ENCODE measurements at regions not wholly inside any gene's neighbourhood (a gene's known extent, or its start where the extent isn't known, plus 50 kb on each side); places are given as distances from the start of the nearest gene placed in this dataset.

GRCh38 chr22:47814474-47814873, 1052.0 kb downstream of the TBC1D22A start:
- DNase-seq (ENCODE audit: low read depth): no peak
- TF ChIP-seq MAX (IDR thresholded peaks at IDR 0.05; ENCODE audit: low read depth, low read length): no peak
- no peak for TF ChIP-seq MYC (IDR thresholded peaks at IDR 0.05; ENCODE audit: low read depth, low read length)
- no peak for TF ChIP-seq CTCF (IDR thresholded peaks at IDR 0.05; ENCODE audit: low read depth, low read length)
- no peak for TF ChIP-seq POLR2A (IDR thresholded peaks at IDR 0.05; ENCODE audit: extremely low read depth, insufficient read length)
- no peak overlapping the region for H3K4me3 ChIP-seq (ENCODE audit: low read depth, low read length)

GRCh38 chr22:47813661-47814060, 1051.2 kb downstream of the TBC1D22A start:
- H3K4me3 ChIP-seq (ENCODE audit: low read depth, low read length): no peak overlapping the region
- no peak for DNase-seq (ENCODE audit: low read depth)
- TF ChIP-seq CTCF (IDR thresholded peaks at IDR 0.05; ENCODE audit: low read depth, low read length) (no peak), MAX (IDR thresholded peaks at IDR 0.05; ENCODE audit: low read depth, low read length) (no peak), POLR2A (IDR thresholded peaks at IDR 0.05; ENCODE audit: extremely low read depth, insufficient read length) (no peak), MYC (IDR thresholded peaks at IDR 0.05; ENCODE audit: low read depth, low read length) (no peak)

GRCh38 chr22:47811971-47812370, 1049.5 kb downstream of the TBC1D22A start:
- H3K4me3 ChIP-seq (ENCODE audit: low read depth, low read length): no peak overlapping the region

GRCh38 chr22:47810505-47811500, 1048.4 kb downstream of the TBC1D22A start:
- no peak for DNase-seq (ENCODE audit: low read depth)
- TF ChIP-seq MAX (IDR thresholded peaks at IDR 0.05; ENCODE audit: low read depth, low read length): no peak
- TF ChIP-seq POLR2A (IDR thresholded peaks at IDR 0.05; ENCODE audit: extremely low read depth, insufficient read length): no peak
- TF ChIP-seq MYC (IDR thresholded peaks at IDR 0.05; ENCODE audit: low read depth, low read length): no peak
- no peak for TF ChIP-seq CTCF (IDR thresholded peaks at IDR 0.05; ENCODE audit: low read depth, low read length)
- no peak overlapping the region for H3K4me3 ChIP-seq (ENCODE audit: low read depth, low read length)

More at GRCh38 chr22:47811971-47812370, 1049.5 kb downstream of the TBC1D22A start:
- DNase-seq (ENCODE audit: low read depth): no peak
- no peak for TF ChIP-seq MAX (IDR thresholded peaks at IDR 0.05; ENCODE audit: low read depth, low read length)
- TF ChIP-seq POLR2A (IDR thresholded peaks at IDR 0.05; ENCODE audit: extremely low read depth, insufficient read length): no peak
- TF ChIP-seq MYC (IDR thresholded peaks at IDR 0.05; ENCODE audit: low read depth, low read length): no peak
- no peak for TF ChIP-seq CTCF (IDR thresholded peaks at IDR 0.05; ENCODE audit: low read depth, low read length)

GRCh38 chr22:47808886-47809620, 1046.6 kb downstream of the TBC1D22A start:
- H3K4me3 ChIP-seq (ENCODE audit: low read depth, low read length): no peak overlapping the region
- DNase-seq (ENCODE audit: low read depth): no peak
- TF ChIP-seq MAX (IDR thresholded peaks at IDR 0.05; ENCODE audit: low read depth, low read length) (no peak), MYC (IDR thresholded peaks at IDR 0.05; ENCODE audit: low read depth, low read length) (no peak), CTCF (IDR thresholded peaks at IDR 0.05; ENCODE audit: low read depth, low read length) (no peak), POLR2A (IDR thresholded peaks at IDR 0.05; ENCODE audit: extremely low read depth, insufficient read length) (no peak)

All from NB4 (cell line).